HG03442 (cell line): ENCODE measurements at regions not wholly inside any gene's neighbourhood (a gene's known extent, or its start where the extent isn't known, plus 50 kb on each side); places are given as distances from the start of the nearest gene placed in this dataset.
"Not testable (repeated sequence)": the region's sequence is repeated elsewhere in the genome, so short reads cannot be mapped to it uniquely, and the experiment has no call there.

ENCODE experiments used
- ATAC-seq: cut with Tn5 transposase; IDR thresholded peaks from one replicate; pipeline ENCODE4 v1.9.1; 2021; ENCODE audit warnings: mild to moderate bottlenecking, moderate library complexity; ENCODE audit not compliant: unreplicated experiment

GRCh38 chr3:101995371-101996046 lies 146.2 kb downstream of the NFKBIZ start:
- ATAC-seq, result no peak

GRCh38 chr3:101996832-101997231 lies 147.5 kb downstream of the NFKBIZ start:
- ATAC-seq, result peak; percentile 63

- no peak for ATAC-seq
Measured at GRCh38 chr3:101998256-101998926, 149.1 kb downstream of the NFKBIZ start.

- no peak for ATAC-seq
Measured at GRCh38 chr3:101999177-101999779, 150.0 kb downstream of the NFKBIZ start.

DNA sequence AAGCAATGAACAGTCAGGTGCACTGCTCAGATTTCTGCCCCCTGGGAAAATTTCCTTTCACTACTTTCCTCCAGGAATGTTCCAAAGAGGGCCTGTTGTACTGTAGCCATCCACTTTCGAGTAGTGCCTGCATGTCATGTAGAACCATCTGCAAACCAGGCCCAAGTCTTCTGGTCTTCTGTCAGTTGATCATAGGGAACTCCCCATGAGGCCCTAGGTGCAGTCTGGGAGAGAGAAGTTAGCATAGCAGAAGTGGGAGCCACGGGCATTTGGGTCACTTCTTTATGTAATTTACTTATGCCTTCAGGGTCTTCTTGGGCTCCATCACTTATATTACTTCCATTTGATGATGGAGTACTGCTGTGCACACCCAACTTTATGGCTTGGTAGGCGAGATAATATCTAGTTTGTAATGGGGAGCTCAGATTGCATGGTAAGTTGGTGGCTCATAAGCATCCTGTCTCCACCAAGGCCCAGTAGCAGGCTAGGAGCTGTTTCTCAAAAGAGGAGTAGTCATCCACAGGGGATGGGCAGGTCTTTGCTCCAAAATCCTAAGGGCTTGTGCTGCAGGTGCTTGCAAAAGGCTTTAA lies 151.4 kb downstream of the NFKBIZ start:
- no peak for ATAC-seq

GRCh38 chr3:102002056-102002455 lies 152.7 kb downstream of the NFKBIZ start:
- ATAC-seq, result no peak

DNA sequence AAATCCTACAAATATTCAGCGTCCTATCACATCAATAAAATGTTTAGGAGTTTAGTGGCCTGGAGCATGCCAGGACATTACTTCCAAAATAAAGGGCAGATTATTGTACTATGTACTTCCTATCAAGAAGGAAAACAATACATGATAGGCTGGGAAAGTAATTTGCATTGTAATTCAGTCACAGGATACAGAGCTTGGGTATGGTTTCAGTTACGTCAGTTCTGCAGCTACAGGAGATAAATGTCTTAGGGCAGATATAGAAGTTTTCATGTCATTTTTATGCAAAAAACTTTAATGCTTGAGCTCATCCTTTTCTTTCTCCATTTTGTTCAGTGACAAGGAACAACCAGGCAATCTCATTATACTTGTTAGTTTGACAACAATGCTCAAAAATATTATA lies 155.2 kb downstream of the NFKBIZ start:
- no peak for ATAC-seq

DNA sequence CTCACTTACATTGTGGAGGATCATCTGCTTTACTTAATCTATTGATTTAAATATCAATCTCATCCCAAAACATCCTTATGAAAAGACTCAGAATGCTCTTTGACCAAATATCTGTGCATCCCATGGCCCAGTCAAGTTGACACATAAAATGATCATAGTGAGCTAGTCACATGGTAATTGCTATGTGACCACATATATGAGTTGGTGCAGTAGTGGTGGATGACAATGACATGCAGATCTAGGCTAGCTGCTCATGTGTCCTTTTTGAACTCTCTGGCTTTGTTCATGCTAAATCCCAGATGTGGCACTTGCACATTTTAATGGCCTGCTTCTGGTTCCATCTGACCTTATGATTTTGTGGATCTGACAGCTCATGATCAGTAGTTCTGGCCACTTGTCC lies 156.2 kb downstream of the NFKBIZ start:
- ATAC-seq, result no peak

GRCh38 chr3:102006812-102007485 lies 157.6 kb downstream of the NFKBIZ start:
- ATAC-seq, result no peak

DNA sequence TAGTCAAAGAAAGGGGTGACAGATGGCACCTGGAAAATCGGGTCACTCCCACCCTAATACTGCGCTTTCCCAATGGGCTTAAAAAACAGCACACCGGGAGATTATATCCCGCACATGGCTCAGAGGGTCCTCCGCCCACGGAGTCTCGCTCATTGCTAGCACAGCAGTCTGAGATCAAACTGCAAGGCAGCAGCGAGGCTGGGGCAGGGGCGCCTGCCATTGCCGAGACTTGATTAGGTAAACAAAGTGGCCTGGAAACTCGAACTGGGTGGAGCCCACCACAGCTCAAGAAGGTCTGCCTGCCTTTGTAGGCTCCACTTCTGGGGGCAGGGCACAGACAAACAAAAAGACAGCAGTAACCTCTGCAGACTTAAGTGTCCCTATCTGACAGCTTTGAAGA lies 159.1 kb downstream of the NFKBIZ start:
- not testable (repeated sequence) for ATAC-seq

DNA sequence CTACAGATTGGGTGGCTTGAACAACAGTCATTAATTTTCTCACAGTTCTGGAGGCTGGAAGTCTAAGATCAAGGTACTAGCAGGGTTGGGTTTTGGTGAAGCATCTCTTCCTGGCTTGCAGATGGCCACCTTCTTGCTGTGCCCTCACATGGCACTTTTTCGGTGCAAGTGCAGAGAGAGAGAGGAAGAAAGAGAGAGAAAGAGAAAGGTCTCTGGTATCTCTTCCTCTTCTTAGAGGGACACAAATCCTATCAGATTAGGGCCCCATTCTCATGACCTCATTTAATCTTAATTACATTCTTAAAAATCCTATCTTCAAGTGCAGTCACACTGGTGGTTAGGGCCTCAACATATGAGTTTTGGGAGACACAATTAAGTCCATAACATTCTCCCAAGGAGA lies 167.1 kb downstream of the NFKBIZ start:
- no peak for ATAC-seq

GRCh38 chr3:102017784-102018183 lies 168.5 kb downstream of the NFKBIZ start:
- peak; percentile 55 for ATAC-seq

DNA sequence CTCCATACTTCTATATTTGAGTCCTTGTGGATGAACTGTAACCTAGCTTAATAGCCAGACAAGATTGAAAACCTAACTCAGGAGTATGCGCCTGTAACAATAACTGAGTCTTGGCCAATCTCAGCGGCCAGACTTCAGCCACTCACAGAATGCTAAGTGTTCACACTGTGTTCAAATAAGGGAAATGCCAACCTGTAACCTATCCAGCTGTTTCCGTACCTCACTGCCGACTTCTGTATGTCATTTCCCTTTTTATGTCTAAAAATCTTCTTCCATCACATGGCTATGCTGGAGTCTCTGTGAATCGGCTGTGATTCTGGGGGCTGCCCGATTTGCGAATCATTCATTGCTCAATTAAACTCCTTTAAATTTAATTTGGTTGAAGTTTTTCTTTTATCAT lies 169.2 kb downstream of the NFKBIZ start:
- no peak for ATAC-seq

DNA sequence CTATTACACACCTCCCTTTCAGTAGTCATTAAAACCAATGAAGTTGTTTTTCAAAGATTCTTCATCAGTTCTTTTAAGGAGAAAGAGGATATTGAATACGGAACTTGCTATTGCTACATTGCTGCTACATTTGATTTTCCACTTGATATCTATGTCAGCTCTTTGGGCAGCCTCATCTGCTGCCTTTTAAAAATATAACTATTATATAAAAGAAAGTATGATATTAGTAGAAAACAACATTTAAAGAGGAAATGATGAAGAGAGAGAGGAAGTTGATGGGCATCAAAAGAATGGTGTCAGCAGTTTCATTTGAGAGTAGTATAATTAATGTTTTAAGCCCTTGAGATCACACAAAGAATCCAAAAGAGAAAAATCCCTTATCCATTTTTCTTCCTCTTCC lies 171.4 kb downstream of the NFKBIZ start:
- no peak for ATAC-seq

DNA sequence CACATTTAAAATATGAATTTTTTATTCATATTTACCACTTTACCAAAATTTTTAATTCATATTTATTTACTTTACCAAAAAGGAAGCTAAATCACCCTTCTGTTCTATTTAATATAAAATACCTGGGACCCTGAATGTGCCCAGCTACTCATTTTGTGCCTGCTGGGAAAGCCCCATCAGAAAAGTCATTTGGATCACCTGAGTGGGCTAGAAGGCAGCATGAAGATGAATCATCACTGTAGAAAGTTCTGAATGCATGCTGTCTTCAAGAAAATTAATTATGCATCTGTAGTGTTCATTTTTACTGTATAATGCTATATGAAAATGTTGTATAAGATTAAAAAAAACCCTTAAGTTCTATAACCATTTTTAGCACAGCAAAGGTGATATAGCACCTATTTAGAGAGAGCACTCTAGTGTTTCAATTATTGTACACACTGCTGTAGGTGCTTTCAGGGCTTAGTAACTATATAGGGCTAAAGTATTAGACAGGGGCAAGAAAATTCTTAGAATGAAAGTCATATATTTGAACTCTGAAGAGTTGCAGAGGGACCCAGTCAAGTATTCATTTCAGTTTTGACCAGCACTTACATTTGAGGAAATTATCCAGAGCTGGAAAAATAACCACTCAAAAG lies 175.1 kb downstream of the NFKBIZ start:
- peak; percentile 70 for ATAC-seq

DNA sequence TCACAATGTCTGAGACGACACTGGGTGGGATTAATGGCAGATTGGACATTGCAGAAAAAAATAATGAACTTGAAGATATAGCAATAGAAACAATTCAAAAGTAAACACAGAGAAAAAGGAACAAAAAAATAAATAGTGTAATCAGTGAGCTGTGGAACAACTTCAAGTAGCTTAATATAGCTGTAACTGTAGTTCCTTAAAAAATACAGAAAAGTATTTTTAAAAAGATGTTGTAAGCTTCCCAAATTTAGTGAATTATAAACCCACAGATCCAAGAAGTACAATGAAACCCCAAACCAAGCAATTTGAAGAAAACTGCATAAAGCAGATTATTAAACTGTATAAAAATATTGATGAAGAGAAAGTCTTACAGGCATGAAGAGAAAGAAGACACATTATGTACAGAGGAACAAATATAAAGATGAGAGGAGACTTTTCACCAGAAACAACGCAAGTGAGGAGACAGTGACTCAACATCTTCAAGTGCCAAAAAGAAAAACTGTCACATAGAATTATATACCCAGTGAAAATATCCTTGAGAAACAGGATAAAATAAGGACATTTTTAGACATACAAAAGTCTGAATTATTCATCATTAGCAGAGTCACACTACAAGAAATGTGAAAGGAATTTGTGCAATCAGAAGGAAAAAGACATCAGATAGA lies 176.4 kb downstream of the NFKBIZ start:
- no peak for ATAC-seq

- no peak for ATAC-seq
Measured at GRCh38 chr3:102026656-102027055, 177.3 kb downstream of the NFKBIZ start.

DNA sequence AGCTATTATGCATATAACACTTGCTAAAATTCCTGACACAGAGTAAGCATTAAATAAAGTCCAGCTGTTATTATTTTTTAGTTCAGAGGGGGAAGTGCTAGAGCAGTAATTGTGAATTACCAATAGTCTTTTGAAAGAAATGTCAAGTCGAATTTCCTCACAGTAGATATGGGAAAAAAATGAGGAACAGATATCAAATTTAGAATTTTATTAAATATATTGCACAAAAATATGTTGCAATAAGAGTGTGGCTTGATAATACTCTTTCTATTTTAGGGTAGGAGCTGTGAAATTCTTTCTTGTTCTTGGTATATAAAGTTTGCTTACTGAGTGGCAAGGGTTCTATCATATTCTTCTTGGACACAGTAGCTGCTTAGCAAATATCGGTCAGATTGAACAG lies 181.3 kb downstream of the NFKBIZ start:
- ATAC-seq, result no peak

- ATAC-seq, result no peak
Measured at GRCh38 chr3:102031834-102032233, 182.5 kb downstream of the NFKBIZ start.
